ENCODE measurements at regions not wholly inside any gene's neighbourhood (a gene's known extent, or its start where the extent isn't known, plus 50 kb on each side); places are given as distances from the start of the nearest gene placed in this dataset.

- H3K4me3 ChIP-seq (ENCODE audit: low read depth, low read length) = no peak overlapping the region
- DNase-seq (ENCODE audit: low read depth) = no peak
- TF ChIP-seq, protein P1, sequence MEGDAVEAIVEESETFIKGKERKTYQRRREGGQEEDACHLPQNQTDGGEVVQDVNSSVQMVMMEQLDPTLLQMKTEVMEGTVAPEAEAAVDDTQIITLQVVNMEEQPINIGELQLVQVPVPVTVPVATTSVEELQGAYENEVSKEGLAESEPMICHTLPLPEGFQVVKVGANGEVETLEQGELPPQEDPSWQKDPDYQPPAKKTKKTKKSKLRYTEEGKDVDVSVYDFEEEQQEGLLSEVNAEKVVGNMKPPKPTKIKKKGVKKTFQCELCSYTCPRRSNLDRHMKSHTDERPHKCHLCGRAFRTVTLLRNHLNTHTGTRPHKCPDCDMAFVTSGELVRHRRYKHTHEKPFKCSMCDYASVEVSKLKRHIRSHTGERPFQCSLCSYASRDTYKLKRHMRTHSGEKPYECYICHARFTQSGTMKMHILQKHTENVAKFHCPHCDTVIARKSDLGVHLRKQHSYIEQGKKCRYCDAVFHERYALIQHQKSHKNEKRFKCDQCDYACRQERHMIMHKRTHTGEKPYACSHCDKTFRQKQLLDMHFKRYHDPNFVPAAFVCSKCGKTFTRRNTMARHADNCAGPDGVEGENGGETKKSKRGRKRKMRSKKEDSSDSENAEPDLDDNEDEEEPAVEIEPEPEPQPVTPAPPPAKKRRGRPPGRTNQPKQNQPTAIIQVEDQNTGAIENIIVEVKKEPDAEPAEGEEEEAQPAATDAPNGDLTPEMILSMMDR (IDR thresholded peaks at IDR 0.05; ENCODE audit: low read depth, low read length, missing control alignments) = no peak
These were observed 1319.9 kb downstream of the BRD1 start for GRCh38 chr22:48507595-48508350.

DNA sequence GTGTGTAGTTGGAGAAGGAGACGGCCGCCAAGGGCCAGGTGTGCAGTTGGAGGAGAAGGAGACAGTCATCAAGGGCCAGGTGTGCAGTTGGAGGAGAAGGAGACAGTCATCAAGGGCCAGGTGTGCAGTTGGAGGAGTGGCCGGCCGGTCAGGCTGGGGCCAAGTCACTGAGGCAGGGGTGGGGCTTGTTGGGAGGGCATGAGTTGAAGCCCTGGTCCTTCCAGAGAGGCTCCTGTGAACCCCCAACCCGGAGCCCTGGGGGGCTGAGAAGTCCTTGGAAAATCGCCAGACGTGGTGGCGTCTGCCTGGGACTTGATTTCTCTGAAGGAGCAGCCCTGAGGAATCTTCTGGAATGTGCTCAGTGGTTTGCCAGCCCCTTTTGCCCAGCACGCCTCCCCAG is 1320.5 kb downstream of the BRD1 start:
- no peak overlapping the region for H3K4me3 ChIP-seq (ENCODE audit: low read depth, low read length)
- TF ChIP-seq, protein P1 (IDR thresholded peaks at IDR 0.05; ENCODE audit: low read depth, low read length, missing control alignments) = no peak
- no peak for DNase-seq (ENCODE audit: low read depth)

DNA sequence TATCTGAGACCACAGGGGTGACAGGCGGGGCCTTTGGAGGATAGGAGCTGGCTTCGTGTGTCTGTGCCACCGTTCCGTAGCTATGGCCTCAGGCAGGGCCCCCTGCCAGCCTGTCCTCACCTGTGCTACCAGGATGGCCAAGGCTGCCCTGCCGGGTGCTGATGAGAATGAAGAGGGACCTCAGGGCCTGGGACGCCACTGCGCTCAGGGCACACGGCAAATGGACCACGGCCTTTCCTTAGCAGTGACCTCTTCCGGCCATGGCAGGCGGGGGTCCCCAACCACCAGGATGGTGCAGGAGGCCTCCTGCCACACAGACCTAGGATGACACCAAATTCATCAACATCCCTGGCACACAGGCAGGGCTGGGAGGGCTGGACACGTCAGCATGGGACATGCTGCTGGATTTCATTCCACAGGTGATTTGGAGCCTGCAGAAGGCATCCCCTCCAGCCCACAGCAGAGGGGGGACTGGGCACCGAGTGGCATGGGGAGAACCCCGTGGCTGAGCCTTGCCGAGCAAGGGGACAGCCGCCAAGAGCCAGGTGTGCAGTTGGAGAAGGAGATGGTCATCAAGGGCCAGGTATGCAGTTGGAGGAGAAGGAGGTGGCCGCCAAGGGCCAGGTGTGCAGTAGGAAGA is 1321.0 kb downstream of the BRD1 start:
- no peak overlapping the region for H3K4me3 ChIP-seq (ENCODE audit: low read depth, low read length)
- TF ChIP-seq, protein P1 (IDR thresholded peaks at IDR 0.05; ENCODE audit: low read depth, low read length, missing control alignments) = no peak
- DNase-seq (ENCODE audit: low read depth) = no peak

DNA sequence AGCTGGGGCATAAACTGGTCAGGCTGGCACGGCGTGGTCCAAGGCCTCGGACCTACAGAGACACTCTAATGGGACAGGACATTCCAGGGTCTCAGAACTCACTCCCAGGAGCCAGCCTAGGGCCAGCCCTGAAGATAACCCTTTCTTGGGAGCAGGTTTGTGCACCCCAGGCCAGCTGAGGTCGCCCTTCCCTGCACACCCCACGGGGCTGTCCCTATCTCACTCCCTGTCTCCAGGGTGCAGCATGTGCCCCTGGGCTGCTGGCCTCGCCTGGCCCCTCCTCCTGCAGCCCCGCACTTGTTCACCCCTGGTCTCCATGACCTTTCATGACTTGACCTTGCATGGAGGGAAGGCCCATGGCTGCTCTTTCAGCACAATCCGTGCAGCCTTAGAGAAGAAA is 1321.8 kb downstream of the BRD1 start:
- TF ChIP-seq, protein P1 (IDR thresholded peaks at IDR 0.05; ENCODE audit: low read depth, low read length, missing control alignments) = no peak
- DNase-seq (ENCODE audit: low read depth) = no peak

GRCh38 chr22:48504519-48505140 is 1323.0 kb downstream of the BRD1 start:
- DNase-seq (ENCODE audit: low read depth) = no peak
- no peak overlapping the region for H3K4me3 ChIP-seq (ENCODE audit: low read depth, low read length)
- TF ChIP-seq, protein P1 (IDR thresholded peaks at IDR 0.05; ENCODE audit: low read depth, low read length, missing control alignments) = no peak

More for the DNA sequence above, 1321.8 kb downstream of the BRD1 start:
- no peak overlapping the region for H3K4me3 ChIP-seq (ENCODE audit: low read depth, low read length)

GRCh38 chr22:48503876-48504275 is 1323.8 kb downstream of the BRD1 start:
- H3K4me3 ChIP-seq (ENCODE audit: low read depth, low read length) = no peak overlapping the region
- no peak for DNase-seq (ENCODE audit: low read depth)
- TF ChIP-seq, protein P1 (IDR thresholded peaks at IDR 0.05; ENCODE audit: low read depth, low read length, missing control alignments) = no peak
